HG02642 (cell line): ENCODE measurements at regions not wholly inside any gene's neighbourhood (a gene's known extent, or its start where the extent isn't known, plus 50 kb on each side); places are given as distances from the start of the nearest gene placed in this dataset.

ENCODE experiments used
- ATAC-seq: cut with Tn5 transposase; IDR thresholded peaks from one replicate; pipeline ENCODE4 v1.9.1; 2021; ENCODE audit warnings: mild to moderate bottlenecking; ENCODE audit not compliant: unreplicated experiment, poor library complexity

DNA sequence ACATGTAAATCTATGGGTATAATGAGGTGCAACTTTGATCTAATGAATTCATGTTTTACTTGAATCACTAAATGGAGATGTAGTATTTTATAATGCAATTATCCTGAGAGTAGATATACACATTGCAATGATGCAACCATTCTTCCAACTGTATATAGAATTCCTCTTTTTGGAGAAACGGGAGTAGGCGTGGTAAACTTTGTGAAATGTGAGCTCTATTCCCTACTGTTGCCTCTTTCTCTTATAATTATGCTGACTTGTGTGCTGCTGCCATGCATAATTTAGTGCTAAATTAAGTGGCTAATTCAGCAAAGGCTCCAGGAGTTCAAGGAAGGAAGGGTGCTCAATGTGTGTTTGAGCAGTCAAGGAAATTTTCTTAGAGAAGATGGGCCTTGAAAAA is 116.6 kb upstream of the SLC35B3 start:
- no peak for ATAC-seq

DNA sequence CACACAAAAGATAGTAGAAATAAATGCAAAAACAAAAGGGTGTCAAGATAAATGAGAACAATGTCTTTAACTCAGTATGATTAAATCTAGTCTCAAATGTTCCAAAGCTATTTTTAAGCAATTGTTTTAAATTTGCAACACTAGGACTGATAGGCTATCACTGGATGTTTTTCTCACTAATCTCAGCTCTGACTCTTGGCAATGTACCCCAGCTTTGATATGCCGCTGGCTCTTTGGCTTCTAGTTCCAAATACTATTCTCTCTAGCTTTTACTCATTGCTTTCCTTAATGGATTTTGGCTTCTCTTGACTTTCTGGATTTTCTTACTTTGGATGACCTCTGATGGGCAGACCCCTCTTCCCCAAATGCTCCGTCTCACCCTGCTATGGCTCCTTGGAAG is 116.0 kb upstream of the SLC35B3 start:
- ATAC-seq: no peak

DNA sequence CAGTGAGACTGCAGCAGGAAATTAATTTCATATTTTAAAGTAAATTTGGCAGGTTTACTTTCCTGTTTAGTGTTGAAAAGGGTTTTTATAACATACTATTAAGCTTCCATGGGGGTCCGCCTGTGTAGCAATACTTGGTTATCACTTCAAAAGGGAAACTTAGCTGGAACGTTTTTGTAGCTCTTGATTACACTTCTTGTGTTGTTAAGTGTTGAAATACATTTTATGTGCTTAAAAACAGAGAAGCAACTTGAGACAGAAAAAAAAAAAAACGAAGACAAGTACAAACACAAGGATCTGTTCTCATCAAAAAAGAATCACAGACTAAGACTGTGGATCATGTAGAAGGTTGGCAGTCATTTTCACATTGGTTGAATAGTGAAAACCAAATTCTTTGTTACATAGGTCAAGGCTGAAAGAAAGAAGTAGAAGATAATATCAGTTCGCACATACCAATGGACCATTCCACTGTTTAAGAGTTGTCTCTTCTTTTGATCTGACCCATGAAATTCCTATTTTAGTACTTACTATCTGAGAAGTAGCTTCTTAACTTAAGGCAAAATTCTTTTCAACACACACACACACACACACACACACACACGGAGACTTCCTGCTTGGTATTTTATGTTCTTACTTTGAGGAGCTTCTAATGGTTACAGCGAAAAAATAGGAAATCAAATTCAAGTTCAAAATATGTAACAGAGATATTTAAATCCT is 113.9 kb upstream of the SLC35B3 start:
- ATAC-seq: no peak

DNA sequence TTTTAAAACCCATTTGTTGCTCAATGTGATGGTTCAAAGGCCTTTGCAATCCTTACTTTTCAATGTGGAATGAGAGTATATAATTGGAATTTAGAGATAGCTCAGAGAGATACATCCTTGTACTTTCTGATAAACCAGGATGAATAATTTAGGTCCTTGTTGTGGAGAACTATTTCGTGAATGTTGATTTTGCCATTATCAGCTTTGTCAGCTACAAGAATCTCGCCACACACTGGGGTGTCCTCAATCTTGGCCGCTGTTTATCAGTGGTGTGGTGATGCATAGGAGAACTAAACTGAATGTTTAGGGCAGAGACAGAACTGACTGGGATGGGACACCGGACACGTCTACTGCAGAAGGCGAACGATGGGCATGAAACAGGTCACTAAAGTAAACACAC is 111.2 kb upstream of the SLC35B3 start:
- ATAC-seq: no peak

DNA sequence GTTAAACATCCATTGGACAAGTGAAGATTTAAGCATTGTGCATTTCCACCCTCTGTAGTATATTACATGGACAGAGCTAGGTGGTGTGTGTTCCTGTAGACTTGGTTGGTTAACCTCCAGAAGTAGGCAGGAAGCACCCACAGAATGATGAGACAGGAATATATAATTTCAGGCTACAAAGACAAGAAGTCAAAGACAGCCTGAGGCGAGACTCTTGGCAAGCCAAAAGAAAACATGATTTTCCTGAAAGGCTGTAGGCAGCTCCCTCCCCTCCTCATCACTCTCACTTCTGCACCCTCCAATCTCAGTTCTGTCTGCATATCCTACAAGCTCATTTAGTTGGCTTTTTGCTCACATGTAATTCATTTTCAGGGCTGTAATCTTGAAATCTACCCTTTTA is 110.0 kb upstream of the SLC35B3 start:
- ATAC-seq: no peak

DNA sequence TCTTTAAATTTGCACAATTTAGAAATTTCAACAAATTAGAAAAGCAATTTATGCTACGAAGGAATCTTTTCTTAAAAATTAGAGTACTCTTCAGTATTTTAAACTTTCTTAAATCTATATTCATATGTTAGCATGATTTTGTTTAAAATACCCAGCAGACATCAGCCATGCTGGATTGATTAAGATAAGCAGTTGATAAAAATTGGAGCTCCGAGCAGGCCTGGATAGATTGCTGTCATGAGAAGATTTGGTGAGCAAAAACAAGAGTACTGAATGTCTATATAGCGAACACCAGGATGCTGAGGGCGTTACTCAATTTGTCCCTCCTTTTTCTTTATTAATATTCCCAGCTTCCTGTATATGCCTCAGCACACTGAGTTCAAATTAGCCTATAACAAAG is 108.4 kb upstream of the SLC35B3 start:
- no peak for ATAC-seq

DNA sequence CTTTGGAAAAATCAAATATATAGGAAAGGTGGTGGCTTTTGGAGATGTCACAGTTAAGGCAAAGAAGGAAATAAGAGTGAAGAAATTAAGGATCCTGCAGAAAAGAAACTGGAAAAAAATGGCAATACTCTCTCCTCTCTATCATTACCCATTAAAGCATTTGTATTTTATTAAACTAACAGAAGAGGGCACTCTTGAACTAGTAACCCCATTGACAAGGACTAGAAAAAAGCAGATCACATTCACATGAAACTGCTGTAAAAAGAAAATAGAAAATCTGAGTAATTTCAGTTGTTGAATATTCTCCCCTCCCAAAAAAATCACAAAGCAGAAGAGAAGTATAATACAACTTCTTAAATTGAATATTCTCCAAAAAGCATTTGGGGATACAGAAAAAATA is 104.1 kb upstream of the SLC35B3 start:
- ATAC-seq: no peak

DNA sequence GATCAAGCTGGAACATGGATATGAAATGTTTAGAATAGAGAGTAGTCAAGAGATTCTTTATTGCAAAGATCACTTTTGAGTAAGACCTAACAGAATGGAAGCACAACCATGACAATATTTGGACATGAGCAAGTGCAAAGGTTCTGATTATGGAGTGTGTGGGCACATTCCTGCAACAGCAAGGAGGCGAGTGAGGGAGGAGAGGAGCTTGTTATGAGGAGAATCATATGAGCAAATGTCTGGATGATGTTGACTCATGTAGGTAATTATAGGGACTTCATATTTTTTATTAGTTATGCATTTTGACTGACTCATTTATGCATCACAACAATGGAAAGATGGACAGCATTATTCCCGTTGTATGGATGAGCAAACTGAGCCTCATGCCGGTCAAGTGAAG is 100.8 kb upstream of the SLC35B3 start:
- no peak for ATAC-seq

DNA sequence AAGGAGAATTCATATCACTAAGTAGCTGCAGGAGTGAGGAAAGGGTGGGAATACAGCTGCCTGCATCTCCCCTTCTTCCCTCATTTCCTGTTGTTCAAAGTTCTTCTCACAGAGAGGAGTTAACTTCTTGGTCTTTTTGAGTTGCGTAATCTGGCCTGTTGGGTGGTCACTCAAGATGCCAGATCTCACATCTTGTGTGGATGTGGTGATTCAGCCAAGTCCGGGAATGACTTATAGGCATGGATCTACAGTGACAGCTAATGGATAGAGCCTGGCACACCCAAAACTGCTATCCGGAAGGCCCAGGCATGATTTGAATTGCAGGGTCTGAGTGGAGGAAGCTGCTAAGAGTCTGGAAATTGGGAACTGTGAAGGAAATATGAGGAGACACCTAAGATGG is 100.2 kb upstream of the SLC35B3 start:
- no peak for ATAC-seq

DNA sequence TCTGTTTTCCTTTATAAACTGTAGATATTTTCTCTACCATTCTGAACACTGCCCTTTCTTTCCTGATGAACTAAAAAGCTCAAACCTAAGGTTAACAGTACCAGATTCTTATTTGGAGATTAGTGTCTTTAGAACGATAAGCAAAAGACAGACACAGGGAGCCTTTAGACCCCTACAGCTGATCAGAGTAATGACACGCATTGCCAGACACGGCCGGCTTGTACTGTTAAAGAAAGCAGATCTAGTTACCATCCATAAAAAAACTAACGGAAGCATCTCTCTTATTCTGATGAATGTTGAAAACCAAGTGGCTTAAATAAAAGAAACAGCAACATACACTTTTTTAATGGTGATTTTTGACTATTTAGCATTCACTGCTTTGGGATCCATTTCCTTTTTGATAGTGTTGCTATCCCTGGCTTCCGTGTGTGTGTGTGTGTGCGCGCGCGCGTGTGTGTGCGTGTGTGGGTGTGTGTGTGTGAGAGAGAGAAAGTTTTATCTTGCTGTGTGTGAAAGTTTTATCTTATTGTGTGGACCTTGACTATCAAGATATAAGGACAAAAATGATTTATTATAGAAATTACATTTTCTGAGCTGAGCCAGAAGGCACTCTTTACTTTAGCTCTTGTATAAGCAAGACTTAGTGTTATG is 95.6 kb upstream of the SLC35B3 start:
- no peak for ATAC-seq

DNA sequence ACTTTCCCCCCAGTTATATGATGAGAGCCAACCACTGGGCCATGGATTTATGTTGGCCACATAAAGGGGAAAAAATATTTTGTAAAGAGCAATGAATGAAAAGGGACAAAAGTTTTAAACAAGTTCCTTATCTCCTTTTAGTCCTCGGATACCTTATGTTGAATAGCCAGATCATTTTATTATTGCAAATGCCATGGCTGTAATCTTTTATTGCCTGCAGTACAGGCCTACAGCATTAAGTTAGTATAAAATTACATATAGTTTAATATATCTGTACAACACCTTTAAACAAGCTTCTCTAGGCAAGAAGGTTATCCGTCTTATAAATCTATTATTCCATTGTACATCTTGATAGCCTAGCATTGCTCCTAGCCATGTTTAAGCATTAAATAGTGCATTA is 93.9 kb upstream of the SLC35B3 start:
- ATAC-seq: no peak

DNA sequence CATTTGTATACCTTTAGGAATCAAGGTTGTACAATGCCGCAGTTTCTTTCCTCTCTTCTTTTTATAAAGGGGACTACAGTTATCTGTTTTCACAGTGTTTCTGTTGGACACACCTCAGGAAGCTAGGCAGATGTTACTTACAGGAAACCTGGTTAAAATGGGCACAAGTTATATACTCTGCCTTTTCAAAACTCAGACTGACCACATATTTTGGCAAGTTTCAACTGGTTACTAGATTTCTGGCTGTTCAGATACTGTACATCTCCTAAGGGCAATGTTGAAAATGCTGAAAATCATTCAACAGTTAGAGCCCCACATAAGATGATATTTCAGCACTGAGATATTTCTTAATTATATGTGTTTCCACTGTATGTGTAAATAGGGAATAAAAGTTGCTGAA is 92.5 kb upstream of the SLC35B3 start:
- no peak for ATAC-seq

DNA sequence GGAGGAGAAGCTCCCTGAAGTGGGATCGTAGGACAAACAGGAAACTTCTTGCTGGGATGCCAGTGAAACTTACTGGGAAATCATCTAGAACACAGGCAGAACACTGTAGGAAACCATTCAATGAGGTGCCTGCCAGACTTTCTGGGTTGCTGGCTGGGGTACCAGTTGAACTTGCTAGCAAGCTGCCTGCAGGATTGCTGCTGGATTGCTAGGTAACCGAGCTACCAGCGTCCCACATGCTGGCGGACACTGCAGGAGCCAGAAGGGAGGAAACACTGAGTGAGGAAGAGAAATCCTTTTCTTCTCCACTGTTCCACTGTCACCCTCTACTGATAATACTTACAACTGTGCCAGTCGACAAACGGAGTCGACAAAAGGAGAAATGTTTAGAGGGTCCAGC is 91.3 kb upstream of the SLC35B3 start:
- ATAC-seq: no peak

DNA sequence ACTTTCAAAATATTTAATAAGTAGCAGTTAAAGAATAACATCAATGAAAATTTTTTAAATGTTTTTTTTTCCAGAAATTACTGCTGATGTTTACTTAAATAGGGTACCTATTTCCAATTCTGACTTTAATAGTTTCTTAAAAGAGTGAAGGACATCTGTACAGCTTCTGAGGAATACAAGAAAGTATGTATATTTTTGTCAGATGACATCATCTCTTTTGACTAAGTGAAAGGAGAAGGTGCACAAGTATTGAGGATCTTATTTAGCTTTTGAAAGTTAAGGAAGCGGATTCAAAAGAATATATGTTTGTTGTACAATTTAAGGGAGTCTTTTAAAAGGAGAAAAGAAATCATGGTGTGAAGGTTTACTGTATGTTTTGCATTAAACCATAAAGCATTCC is 90.0 kb upstream of the SLC35B3 start:
- no peak for ATAC-seq

DNA sequence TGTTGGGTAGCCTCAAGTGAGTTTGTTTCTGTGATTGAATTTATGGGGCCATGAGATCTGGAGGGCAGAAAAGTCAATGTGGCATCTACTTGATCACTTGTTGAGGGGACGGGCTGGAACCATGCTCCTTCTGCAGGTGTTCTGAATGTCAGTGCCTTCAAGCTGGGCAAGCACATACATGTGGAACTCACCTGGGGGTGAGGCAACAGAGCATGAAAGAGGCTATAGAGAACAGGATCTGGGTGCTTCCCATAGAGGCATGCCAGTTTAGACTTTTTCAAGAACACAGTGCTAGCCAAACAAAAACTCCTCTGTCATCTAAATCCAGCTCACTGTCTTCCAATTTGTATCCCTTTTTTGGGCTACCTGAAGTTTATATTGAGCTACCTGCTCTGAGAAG is 77.8 kb upstream of the SLC35B3 start:
- no peak for ATAC-seq

DNA sequence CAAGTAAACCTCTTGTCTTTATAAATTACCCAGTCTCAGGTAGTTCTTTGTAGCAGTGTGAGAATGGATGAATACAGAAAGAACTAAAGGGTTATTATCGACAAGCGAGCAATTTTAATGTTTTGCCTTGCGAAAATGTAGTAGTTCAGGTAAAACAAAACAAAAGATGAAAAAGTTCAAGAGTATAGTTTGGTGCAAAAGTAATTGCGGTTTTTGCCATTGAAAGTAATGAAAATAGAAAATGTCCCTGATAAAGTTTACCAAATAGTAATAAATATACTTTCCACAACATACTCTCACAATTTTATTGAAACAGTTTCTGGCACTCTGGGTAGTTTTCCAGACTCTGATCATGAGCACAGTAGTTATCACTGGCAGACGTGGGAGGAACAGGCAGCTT is 71.9 kb upstream of the SLC35B3 start:
- ATAC-seq: no peak

DNA sequence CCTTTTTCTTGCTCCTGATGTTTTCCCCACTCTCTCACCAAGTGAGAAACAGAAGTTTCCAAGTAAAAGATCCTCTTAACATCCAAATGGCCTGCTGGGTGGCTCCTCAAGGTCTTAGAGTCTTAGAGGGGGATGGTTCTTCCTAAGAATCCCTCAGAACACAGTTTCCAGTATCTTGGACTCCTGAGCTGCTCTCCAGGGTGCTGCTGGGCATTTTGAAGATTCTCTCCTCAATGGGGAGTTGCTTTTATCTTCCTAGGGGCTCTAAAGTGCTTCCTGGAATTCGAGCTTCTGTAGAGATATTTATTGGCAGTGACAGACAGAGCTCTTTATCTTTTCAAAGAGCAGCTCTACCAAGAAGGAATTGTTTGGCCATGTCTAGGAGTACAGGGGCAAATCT is 70.8 kb upstream of the SLC35B3 start:
- ATAC-seq: no peak

DNA sequence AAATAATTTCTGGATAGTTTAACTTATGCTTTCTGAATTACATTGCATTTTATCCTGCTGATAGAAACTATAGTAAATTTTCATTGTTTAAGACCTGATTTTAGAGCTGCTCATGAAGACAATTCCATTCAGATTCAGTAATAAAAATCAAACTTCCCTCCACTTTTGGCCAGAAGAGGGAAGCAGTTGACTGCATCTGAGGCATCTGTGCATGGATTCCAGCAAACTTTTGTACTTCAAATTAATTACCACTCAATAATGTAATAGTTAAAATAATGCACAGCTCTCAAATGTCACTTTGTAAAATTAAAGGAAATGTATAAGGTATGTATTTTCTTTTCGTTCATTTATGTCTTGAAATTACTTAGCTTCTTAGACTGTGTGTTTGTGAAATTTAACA is 64.2 kb upstream of the SLC35B3 start:
- no peak for ATAC-seq

DNA sequence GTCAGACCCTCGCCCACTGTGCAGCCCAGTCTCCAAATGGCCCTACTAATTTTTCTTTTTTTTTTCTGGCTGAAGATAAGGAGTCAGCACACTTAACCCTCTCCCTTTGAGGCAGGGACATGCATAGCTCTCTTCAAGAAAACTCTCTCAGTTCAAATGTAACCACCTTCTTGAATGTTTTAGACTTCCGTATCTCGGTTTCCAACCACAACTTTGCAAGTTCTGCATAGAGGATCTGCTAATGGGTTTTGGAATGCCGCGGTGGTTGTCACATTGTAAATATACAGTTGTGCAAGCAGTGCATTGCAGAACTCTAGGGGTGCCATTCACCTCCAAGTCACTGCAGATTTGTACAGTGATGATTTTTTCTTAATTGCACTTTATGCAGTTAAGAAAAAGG is 59.4 kb upstream of the SLC35B3 start:
- no peak for ATAC-seq

DNA sequence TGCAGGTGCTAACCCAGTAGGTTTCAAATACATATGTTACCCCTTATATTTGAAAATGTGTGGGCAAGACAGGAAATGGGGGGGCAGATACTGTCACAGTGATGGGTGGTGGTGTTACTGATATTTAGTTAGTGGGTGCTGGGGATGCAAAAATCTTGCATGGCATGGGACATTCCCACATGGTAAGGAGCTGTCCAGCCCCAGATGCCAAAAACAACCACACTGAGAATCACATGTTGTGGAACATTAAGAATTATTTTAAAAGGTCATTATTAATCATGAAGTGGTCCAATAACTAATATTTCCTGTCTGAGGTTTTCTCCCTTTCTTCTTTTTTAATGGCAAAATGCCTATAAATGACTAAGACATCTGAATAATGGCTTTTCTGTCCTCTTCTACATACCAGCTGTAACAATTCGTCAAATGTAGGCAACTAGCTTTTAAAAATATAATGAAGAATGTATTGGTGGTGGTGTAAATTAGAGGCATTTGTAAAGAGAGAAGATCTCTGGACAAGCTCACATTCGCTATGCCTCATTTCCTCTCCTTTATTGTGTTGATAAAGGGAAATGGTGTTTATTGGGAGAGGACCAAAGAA is 57.3 kb upstream of the SLC35B3 start:
- no peak for ATAC-seq
